ENCODE measurements at regions not wholly inside any gene's neighbourhood (a gene's known extent, or its start where the extent isn't known, plus 50 kb on each side); places are given as distances from the start of the nearest gene placed in this dataset.

DNA sequence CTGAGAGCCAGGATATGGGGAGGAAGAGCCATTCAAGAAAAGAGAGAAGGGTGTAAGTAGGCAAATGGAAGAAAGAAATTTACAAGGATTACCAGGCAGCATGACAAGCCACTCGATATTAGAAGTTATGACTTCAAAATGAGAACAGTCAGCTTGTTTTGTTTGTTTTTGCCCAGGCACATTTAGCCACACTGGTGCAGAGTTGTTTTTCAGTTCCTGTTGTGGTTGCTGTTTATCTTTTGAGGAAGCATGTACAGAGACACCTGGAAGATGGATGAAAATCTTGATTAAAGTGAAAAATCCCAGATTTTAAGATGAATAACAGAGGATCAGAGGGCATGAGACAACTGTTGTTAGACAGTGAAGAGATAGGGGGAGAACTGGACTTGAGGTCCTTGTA, 199.1 kb downstream of the MTRR start:
- TF ChIP-seq, protein P1, sequence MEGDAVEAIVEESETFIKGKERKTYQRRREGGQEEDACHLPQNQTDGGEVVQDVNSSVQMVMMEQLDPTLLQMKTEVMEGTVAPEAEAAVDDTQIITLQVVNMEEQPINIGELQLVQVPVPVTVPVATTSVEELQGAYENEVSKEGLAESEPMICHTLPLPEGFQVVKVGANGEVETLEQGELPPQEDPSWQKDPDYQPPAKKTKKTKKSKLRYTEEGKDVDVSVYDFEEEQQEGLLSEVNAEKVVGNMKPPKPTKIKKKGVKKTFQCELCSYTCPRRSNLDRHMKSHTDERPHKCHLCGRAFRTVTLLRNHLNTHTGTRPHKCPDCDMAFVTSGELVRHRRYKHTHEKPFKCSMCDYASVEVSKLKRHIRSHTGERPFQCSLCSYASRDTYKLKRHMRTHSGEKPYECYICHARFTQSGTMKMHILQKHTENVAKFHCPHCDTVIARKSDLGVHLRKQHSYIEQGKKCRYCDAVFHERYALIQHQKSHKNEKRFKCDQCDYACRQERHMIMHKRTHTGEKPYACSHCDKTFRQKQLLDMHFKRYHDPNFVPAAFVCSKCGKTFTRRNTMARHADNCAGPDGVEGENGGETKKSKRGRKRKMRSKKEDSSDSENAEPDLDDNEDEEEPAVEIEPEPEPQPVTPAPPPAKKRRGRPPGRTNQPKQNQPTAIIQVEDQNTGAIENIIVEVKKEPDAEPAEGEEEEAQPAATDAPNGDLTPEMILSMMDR (conservative IDR thresholded peaks at IDR 0.05; ENCODE audit: low read depth, low read length): no peak
- H3K4me2 ChIP-seq: no peak overlapping the region
- no peak overlapping the region for H2AFZ ChIP-seq (ENCODE audit: low read depth)
- H3K4me3 ChIP-seq (IDR thresholded peaks at IDR 0.05; ENCODE audit: insufficient read depth, low read depth, low read length): no peak overlapping the region
- no peaks in the 10 kb centered on the region for H3K27me3 ChIP-seq (ENCODE audit: insufficient read depth, low read depth)
- H4K20me1 ChIP-seq (ENCODE audit: insufficient read depth): no peaks in the 10 kb centered on the region
- no peaks in the 10 kb centered on the region for H3K36me3 ChIP-seq (ENCODE audit: insufficient read depth)
- no peaks in the 10 kb centered on the region for H3K79me2 ChIP-seq (ENCODE audit: insufficient read depth, low read depth)
- H3K27ac ChIP-seq: no peak overlapping the region
- H3K9ac ChIP-seq: no peak overlapping the region
- no peaks in the 10 kb centered on the region for H3K4me1 ChIP-seq (ENCODE audit: low read depth, poor library complexity, severe bottlenecking)

DNA sequence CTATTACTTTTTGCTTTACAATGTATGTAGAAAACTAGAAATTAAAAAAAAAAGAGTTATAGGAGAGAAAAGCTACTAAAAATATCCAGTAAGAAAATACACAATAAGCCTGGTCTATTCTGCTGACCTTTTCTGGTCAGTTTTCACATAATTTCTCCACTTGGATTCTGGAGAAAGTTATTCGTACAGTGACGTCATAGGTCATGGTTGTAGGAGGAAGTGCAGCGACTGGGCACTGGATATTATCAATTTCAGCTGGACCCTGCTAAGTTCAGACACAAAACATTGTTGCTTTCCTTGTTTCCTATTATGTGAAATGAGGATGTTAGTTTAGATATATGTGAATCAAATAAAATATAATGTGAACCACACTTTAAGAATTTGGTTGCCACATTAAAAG, 201.2 kb downstream of the MTRR start:
- no peak overlapping the region for H3K4me2 ChIP-seq
- no peaks in the 10 kb centered on the region for H4K20me1 ChIP-seq (ENCODE audit: insufficient read depth)

DNA sequence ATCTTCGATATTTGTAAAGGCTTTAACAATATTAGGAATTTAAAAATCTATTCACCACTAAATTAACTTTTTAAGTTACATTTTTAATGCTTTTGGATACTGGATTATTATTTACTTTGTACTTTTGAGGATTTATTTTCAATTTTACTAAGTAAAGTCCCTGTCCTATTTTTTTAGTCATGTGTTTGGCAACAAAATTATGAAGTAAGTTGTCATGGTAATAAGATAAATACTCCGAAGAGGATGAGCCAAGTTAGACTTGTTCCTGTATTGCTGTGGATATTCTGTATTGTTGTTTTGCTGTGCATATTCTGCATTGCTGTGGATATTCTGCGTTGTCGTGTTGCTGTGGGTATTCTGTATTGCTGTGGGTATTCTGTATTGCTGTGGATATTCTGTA, 210.1 kb downstream of the MTRR start:
- Histone ChIP-seq H3K27ac (no peak overlapping the region), H3K36me3 (ENCODE audit: insufficient read depth) (no peaks in the 10 kb centered on the region), H2AFZ (ENCODE audit: low read depth) (no peak overlapping the region)

More for the DNA sequence above, 201.2 kb downstream of the MTRR start:
- no peaks in the 10 kb centered on the region for H3K4me1 ChIP-seq (ENCODE audit: low read depth, poor library complexity, severe bottlenecking)
- no peak overlapping the region for H3K9ac ChIP-seq
- H3K27me3 ChIP-seq (ENCODE audit: insufficient read depth, low read depth): no peaks in the 10 kb centered on the region
- no peak overlapping the region for H3K27ac ChIP-seq
- TF ChIP-seq, protein P1 (conservative IDR thresholded peaks at IDR 0.05; ENCODE audit: low read depth, low read length): no peak
- no peaks in the 10 kb centered on the region for H3K79me2 ChIP-seq (ENCODE audit: insufficient read depth, low read depth)
- H2AFZ ChIP-seq (ENCODE audit: low read depth): no peak overlapping the region
- no peak overlapping the region for H3K4me3 ChIP-seq (IDR thresholded peaks at IDR 0.05; ENCODE audit: insufficient read depth, low read depth, low read length)
- no peaks in the 10 kb centered on the region for H3K36me3 ChIP-seq (ENCODE audit: insufficient read depth)

DNA sequence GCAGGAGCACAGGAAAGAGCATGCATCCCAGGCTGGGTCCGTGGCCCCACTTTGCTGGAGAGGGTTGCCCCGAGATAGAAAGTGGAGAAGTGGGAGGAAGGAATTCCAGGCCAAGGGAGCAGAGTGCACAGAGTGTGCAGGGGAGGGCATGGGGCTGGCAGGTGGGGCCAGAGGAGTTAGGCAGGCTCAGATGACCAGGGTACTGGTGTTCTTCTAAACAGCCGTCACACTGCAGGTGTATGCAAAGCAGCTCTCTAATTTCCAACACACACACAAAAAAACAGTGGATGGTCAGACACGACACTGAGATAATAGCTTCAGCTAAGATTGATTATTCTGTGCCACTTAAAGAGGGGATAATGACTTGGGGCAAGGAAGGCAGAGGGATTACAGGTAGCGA, 212.2 kb downstream of the MTRR start:
- H3K4me3 ChIP-seq (IDR thresholded peaks at IDR 0.05; ENCODE audit: insufficient read depth, low read depth, low read length): no peak overlapping the region
- H3K9ac ChIP-seq: no peak overlapping the region
- H3K4me1 ChIP-seq (ENCODE audit: low read depth, poor library complexity, severe bottlenecking): no peaks in the 10 kb centered on the region
- no peak overlapping the region; the same call in 1 of the 2 replicates for H2AFZ ChIP-seq (ENCODE audit: low read depth)
- H3K27me3 ChIP-seq (ENCODE audit: insufficient read depth, low read depth): no peaks in the 10 kb centered on the region
- no peaks in the 10 kb centered on the region for H3K36me3 ChIP-seq (ENCODE audit: insufficient read depth)
- H4K20me1 ChIP-seq (ENCODE audit: insufficient read depth): no peaks in the 10 kb centered on the region
- H3K4me2 ChIP-seq: no peak overlapping the region
- TF ChIP-seq, protein P1 (conservative IDR thresholded peaks at IDR 0.05; ENCODE audit: low read depth, low read length): no peak
- no peaks in the 10 kb centered on the region for H3K79me2 ChIP-seq (ENCODE audit: insufficient read depth, low read depth)
- no peak overlapping the region for H3K27ac ChIP-seq

More for the DNA sequence above, 210.1 kb downstream of the MTRR start:
- Histone ChIP-seq H4K20me1 (ENCODE audit: insufficient read depth) (no peaks in the 10 kb centered on the region), H3K4me1 (ENCODE audit: low read depth, poor library complexity, severe bottlenecking) (no peaks in the 10 kb centered on the region), H3K4me2 (no peak overlapping the region), H3K4me3 (IDR thresholded peaks at IDR 0.05; ENCODE audit: insufficient read depth, low read depth, low read length) (no peak overlapping the region), H3K9ac (no peak overlapping the region), H3K79me2 (ENCODE audit: insufficient read depth, low read depth) (no peaks in the 10 kb centered on the region), H3K27me3 (ENCODE audit: insufficient read depth, low read depth) (no peaks in the 10 kb centered on the region)
- TF ChIP-seq, protein P1 (conservative IDR thresholded peaks at IDR 0.05; ENCODE audit: low read depth, low read length): no peak

All from KMS-11 (cell line).